Rectal smooth muscle tissue (tissue), 1 donor: ENCODE measurements at regions not wholly inside any gene's neighbourhood (a gene's known extent, or its start where the extent isn't known, plus 50 kb on each side); places are given as distances from the start of the nearest gene placed in this dataset.

Experiments used
- H3K27ac ChIP-seq: one replicate; pipeline ENCODE4 v1.7.0; 2013; ENCODE audit warnings: low read depth, low read length, inconsistent platforms
- H3K27me3 ChIP-seq: one replicate; pipeline ENCODE4 v1.7.0; 2013; ENCODE audit warnings: low read length; ENCODE audit not compliant: control insufficient read depth, insufficient read depth
- H3K36me3 ChIP-seq: one replicate; pipeline ENCODE4 v1.7.0; 2013; ENCODE audit warnings: low read length; ENCODE audit not compliant: control insufficient read depth, insufficient read depth
- H3K4me1 ChIP-seq: one replicate; pipeline ENCODE4 v1.7.0; 2013; ENCODE audit warnings: low read length; ENCODE audit not compliant: control insufficient read depth, insufficient read depth
- H3K4me3 ChIP-seq: one replicate; pipeline ENCODE4 v1.7.0; 2013; ENCODE audit warnings: low read length
- H3K9ac ChIP-seq: one replicate; pipeline ENCODE4 v1.7.0; 2013; ENCODE audit warnings: low read length

GRCh38 chr4:12791536-12791935, 692.6 kb downstream of the RAB28 start:
- Histone ChIP-seq H3K4me3 (no peak overlapping the region), H3K27me3 (no peaks in the 10 kb centered on the region), H3K9ac (no peak overlapping the region), H3K4me1 (no peaks in the 10 kb centered on the region), H3K27ac (no peak overlapping the region), H3K36me3 (no peaks in the 10 kb centered on the region)

- Histone ChIP-seq H3K27me3 (no peaks in the 10 kb centered on the region), H3K4me3 (no peak overlapping the region), H3K27ac (no peak overlapping the region), H3K4me1 (no peaks in the 10 kb centered on the region), H3K36me3 (no peaks in the 10 kb centered on the region), H3K9ac (no peak overlapping the region)
These were observed 696.9 kb downstream of the RAB28 start for GRCh38 chr4:12787261-12787660.

- Histone ChIP-seq H3K4me1 (no peaks in the 10 kb centered on the region), H3K36me3 (no peaks in the 10 kb centered on the region), H3K27ac (no peak overlapping the region), H3K9ac (no peak overlapping the region), H3K4me3 (no peak overlapping the region), H3K27me3 (no peaks in the 10 kb centered on the region)
These were observed 705.4 kb downstream of the RAB28 start for GRCh38 chr4:12778706-12779105.

GRCh38 chr4:12778191-12778590, 705.9 kb downstream of the RAB28 start:
- no peaks in the 10 kb centered on the region for H3K4me1 ChIP-seq
- H3K36me3 ChIP-seq, result no peaks in the 10 kb centered on the region
- no peak overlapping the region for H3K9ac ChIP-seq
- H3K27me3 ChIP-seq, result no peaks in the 10 kb centered on the region
- no peak overlapping the region for H3K4me3 ChIP-seq
- no peak overlapping the region for H3K27ac ChIP-seq

DNA sequence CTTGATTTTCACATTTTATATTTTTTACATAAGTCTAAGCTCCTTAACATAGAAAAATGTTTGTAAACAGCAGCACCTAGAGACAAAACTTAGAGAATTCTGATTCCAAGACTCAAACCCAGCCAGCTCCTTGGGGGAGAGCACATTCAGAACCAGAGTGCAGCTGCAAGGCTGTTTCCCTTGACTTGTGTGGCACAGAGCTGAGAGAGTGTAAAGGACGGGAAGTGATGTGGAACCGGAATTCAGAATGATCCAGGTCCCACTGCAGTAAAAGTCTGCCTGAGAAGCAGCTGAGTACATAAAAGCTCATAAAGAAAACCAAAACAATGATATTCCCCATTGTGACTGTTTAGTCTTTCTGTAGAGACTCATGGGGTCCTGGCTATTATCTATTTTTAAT, 713.8 kb downstream of the RAB28 start:
- Histone ChIP-seq H3K36me3 (no peaks in the 10 kb centered on the region), H3K4me1 (no peaks in the 10 kb centered on the region)

DNA sequence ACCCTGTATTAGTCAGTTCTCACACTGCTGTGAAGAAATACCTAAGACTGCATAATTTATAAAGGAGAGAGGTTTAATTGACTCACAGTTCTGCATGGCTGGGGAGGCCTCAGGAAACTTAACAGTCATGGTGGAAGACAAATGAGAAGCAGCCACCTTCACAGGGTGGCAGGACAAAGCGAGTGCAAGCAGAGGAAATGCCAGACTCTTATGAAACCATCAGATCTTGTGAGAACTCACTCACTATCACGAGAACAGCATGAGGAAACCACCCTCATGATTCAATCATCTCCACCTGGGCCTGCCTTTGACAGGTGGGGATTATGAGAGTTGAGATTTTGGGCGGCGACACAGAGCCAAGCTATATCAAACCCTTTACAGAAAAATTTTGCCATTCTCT, 722.4 kb downstream of the RAB28 start:
- H3K4me1 ChIP-seq, result no peaks in the 10 kb centered on the region
- no peaks in the 10 kb centered on the region for H3K36me3 ChIP-seq
- H3K27me3 ChIP-seq, result no peaks in the 10 kb centered on the region

More for the DNA sequence above, 713.8 kb downstream of the RAB28 start:
- no peaks in the 10 kb centered on the region for H3K27me3 ChIP-seq
- H3K9ac ChIP-seq, result no peak overlapping the region
- H3K27ac ChIP-seq, result no peak overlapping the region
- H3K4me3 ChIP-seq, result no peak overlapping the region

GRCh38 chr4:12747154-12747553, 737.0 kb downstream of the RAB28 start:
- Histone ChIP-seq H3K9ac (no peak overlapping the region), H3K27ac (no peak overlapping the region), H3K36me3 (no peaks in the 10 kb centered on the region), H3K4me1 (no peaks in the 10 kb centered on the region), H3K4me3 (no peak overlapping the region), H3K27me3 (no peaks in the 10 kb centered on the region)

More for the DNA sequence above, 722.4 kb downstream of the RAB28 start:
- Histone ChIP-seq H3K4me3 (no peak overlapping the region), H3K9ac (no peak overlapping the region), H3K27ac (no peak overlapping the region)

GRCh38 chr4:12746221-12746620, 737.9 kb downstream of the RAB28 start:
- H3K36me3 ChIP-seq, result no peaks in the 10 kb centered on the region
- H3K9ac ChIP-seq, result no peak overlapping the region
- no peak overlapping the region for H3K4me3 ChIP-seq
- H3K27ac ChIP-seq, result no peak overlapping the region
- no peaks in the 10 kb centered on the region for H3K4me1 ChIP-seq
- no peaks in the 10 kb centered on the region for H3K27me3 ChIP-seq

- Histone ChIP-seq H3K4me1 (no peaks in the 10 kb centered on the region), H3K36me3 (no peaks in the 10 kb centered on the region), H3K27me3 (no peaks in the 10 kb centered on the region), H3K4me3 (no peak overlapping the region), H3K9ac (no peak overlapping the region), H3K27ac (no peak overlapping the region)
These were observed 749.6 kb downstream of the RAB28 start for GRCh38 chr4:12734586-12734985.

GRCh38 chr4:12729384-12729783, 754.8 kb downstream of the RAB28 start:
- Histone ChIP-seq H3K27ac (no peak overlapping the region), H3K4me1 (no peaks in the 10 kb centered on the region), H3K27me3 (no peaks in the 10 kb centered on the region), H3K9ac (no peak overlapping the region), H3K4me3 (no peak overlapping the region), H3K36me3 (no peaks in the 10 kb centered on the region)

- Histone ChIP-seq H3K4me1 (no peaks in the 10 kb centered on the region), H3K27ac (no peak overlapping the region), H3K36me3 (no peaks in the 10 kb centered on the region), H3K9ac (no peak overlapping the region), H3K27me3 (no peaks in the 10 kb centered on the region), H3K4me3 (no peak overlapping the region)
These were observed 759.6 kb downstream of the RAB28 start for GRCh38 chr4:12724510-12724909.

GRCh38 chr4:12723849-12724447, 760.2 kb downstream of the RAB28 start:
- no peak overlapping the region for H3K9ac ChIP-seq
- no peaks in the 10 kb centered on the region for H3K4me1 ChIP-seq
- no peaks in the 10 kb centered on the region for H3K27me3 ChIP-seq
- no peaks in the 10 kb centered on the region for H3K36me3 ChIP-seq
- H3K4me3 ChIP-seq, result no peak overlapping the region
- H3K27ac ChIP-seq, result no peak overlapping the region

DNA sequence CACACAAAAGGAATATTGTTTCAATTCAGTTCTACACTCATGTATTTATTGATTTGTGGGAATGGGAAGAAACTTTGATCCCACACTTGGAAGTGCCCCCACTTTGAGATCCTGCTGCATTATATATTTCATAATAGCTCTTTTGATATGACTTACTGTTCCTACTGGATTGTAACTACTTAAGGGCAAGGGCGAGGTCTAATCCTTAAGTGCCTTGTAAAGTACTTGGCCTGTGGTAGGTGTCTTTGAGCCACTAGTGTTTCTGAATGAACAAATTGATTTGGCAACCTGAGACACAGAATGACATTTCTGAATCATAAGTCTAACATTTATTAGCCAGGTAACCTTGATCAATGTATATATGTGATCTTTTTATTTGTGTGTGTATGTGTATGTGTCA, 767.2 kb downstream of the RAB28 start:
- H3K27me3 ChIP-seq, result no peaks in the 10 kb centered on the region
- no peak overlapping the region for H3K9ac ChIP-seq
- H3K4me1 ChIP-seq, result no peaks in the 10 kb centered on the region
- no peak overlapping the region for H3K4me3 ChIP-seq
- no peak overlapping the region for H3K27ac ChIP-seq
- no peaks in the 10 kb centered on the region for H3K36me3 ChIP-seq
